Neutrophil (primary cell): ENCODE measurements at regions not wholly inside any gene's neighbourhood (a gene's known extent, or its start where the extent isn't known, plus 50 kb on each side); places are given as distances from the start of the nearest gene placed in this dataset.

Source experiments
- H3K27ac ChIP-seq: fragments of 200-600 bp; sonication (generic); 2 replicates; pipeline ENCODE4 v1.5.1; 2016; ENCODE audit warnings: mild to moderate bottlenecking, moderate library complexity
- H3K27me3 ChIP-seq: fragments of 200-600 bp; sonication (generic); 2 replicates; pipeline ENCODE4 v1.6.0; 2016; ENCODE audit warnings: mild to moderate bottlenecking
- H3K36me3 ChIP-seq: fragments of 200-600 bp; sonication (generic); 2 replicates; pipeline ENCODE4 v1.5.1; 2017
- H3K4me1 ChIP-seq, 2 experiments: fragments of 200-600 bp in 1 of 2; sonication (generic) in 1 of 2; 1 replicate in 1 of 2; 2 replicates in 1 of 2; pipeline versions ENCODE4 v1.5.1 to v1.6.1; 2013 to 2016; ENCODE audit warnings: low read depth in 1 of 2, low read length in 1 of 2, mild to moderate bottlenecking in 1 of 2, moderate library complexity in 1 of 2; ENCODE audit not compliant: control insufficient read depth in 1 of 2, insufficient read depth in 1 of 2
- H3K4me3 ChIP-seq, 2 experiments: fragments of 200-600 bp in 1 of 2; sonication (generic) in 1 of 2; 1 replicate in 1 of 2; 2 replicates in 1 of 2; pipeline ENCODE4 v1.5.1; 2013 to 2016; ENCODE audit warnings: low read depth in 1 of 2, low read length in 1 of 2, mild to moderate bottlenecking in 1 of 2, moderate library complexity in 1 of 2
- H3K9me3 ChIP-seq: fragments of 200-600 bp; sonication (generic); 2 replicates; pipeline ENCODE4 v1.5.1; 2016
- TF ChIP-seq, protein P1 (sequence below): fragments of 200-600 bp; sonication (generic); IDR thresholded peaks from 2 replicates; pipeline ENCODE4 v1.5.1; 2016; ENCODE audit warnings: antibody characterized with exemption

DNA sequence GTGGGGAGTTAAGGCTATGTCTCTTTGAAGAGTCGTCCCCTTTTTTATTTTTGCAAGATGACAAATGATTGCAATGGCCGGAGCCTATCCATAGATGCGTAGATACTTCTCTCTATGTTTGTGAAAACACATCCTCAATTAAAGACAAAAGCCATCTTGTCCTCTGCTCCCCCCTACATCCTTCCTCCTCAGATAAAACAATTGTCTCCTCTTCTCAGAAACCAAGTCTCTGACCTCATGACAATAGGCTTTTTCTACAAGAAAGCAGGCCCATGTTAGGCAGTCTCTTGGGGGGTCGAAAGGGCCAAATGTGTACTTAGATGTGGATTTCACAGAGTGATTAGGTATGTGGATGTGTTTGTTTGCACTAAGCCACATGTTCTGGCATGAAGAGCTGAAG, 51.1 kb upstream of the SSTR4 start:
- TF ChIP-seq, protein P1, sequence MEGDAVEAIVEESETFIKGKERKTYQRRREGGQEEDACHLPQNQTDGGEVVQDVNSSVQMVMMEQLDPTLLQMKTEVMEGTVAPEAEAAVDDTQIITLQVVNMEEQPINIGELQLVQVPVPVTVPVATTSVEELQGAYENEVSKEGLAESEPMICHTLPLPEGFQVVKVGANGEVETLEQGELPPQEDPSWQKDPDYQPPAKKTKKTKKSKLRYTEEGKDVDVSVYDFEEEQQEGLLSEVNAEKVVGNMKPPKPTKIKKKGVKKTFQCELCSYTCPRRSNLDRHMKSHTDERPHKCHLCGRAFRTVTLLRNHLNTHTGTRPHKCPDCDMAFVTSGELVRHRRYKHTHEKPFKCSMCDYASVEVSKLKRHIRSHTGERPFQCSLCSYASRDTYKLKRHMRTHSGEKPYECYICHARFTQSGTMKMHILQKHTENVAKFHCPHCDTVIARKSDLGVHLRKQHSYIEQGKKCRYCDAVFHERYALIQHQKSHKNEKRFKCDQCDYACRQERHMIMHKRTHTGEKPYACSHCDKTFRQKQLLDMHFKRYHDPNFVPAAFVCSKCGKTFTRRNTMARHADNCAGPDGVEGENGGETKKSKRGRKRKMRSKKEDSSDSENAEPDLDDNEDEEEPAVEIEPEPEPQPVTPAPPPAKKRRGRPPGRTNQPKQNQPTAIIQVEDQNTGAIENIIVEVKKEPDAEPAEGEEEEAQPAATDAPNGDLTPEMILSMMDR: no peak
- no peaks in the 10 kb centered on the region for H3K36me3 ChIP-seq
- H3K9me3 ChIP-seq: no peaks in the 10 kb centered on the region
- no peak overlapping the region for H3K4me3 ChIP-seq
- no peaks in the 10 kb centered on the region for H3K27me3 ChIP-seq
- H3K27ac ChIP-seq: no peak overlapping the region
- peaks cover 13 to 15% of the 10 kb centered on the region in 2 experiments for H3K4me1 ChIP-seq

DNA sequence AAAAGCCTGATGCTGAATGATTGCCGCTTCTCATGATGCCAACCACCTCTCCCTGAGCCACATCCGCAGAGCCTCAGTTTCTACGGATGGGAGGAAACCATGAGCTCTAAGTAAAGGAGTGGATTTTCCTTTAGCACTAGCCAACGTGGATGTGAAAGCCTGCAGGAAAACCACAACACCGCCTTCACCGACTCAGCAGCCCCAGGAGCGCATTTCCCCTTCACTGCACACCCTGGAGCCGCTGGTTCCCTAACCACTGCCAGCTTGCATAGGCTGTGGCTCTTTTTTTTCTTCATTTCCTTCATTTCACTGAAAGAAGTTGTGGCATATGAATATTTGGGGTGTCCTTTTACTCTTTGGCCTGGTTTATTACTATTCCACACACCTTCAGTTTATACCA, 50.5 kb upstream of the SSTR4 start:
- Histone ChIP-seq H3K4me1 (peaks cover 13 to 15% of the 10 kb centered on the region in 2 experiments), H3K27ac (no peak overlapping the region), H3K36me3 (no peaks in the 10 kb centered on the region), H3K4me3 (no peak overlapping the region), H3K9me3 (no peaks in the 10 kb centered on the region), H3K27me3 (no peaks in the 10 kb centered on the region)
- TF ChIP-seq, protein P1: no peak

DNA sequence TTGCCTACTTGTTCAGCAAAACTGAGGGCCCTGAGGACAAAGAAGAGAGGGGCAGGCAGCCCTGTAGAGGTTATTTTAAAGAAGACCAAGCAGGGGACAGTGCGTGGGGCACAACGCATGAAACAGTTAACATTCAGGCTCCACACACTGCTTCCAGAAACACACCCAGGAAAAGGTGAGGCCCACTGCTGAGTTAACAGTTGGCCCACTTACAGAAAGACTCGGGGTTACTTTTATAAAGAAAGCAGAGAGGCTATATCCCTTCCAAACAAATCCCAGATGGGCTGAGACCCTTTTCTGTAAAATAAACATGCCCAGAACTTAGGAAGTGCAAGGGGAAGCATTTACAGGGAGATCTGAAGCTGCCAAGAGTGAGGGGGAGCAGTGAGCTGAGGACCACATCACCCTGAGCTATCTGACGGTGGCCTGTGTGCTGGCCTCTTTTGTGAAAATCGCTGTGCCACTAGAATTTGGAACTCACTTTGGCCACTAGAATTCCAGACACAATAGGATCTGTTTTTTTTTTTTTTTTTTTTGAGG, 49.8 kb upstream of the SSTR4 start:
- Histone ChIP-seq H3K4me1 (peaks cover 13 to 15% of the 10 kb centered on the region in 2 experiments), H3K36me3 (no peaks in the 10 kb centered on the region), H3K27ac (no peak overlapping the region), H3K4me3 (no peak overlapping the region), H3K9me3 (no peaks in the 10 kb centered on the region), H3K27me3 (no peaks in the 10 kb centered on the region)
- TF ChIP-seq, protein P1: no peak
